ENCODE measurements at regions not wholly inside any gene's neighbourhood (a gene's known extent, or its start where the extent isn't known, plus 50 kb on each side); places are given as distances from the start of the nearest gene placed in this dataset.

DNA sequence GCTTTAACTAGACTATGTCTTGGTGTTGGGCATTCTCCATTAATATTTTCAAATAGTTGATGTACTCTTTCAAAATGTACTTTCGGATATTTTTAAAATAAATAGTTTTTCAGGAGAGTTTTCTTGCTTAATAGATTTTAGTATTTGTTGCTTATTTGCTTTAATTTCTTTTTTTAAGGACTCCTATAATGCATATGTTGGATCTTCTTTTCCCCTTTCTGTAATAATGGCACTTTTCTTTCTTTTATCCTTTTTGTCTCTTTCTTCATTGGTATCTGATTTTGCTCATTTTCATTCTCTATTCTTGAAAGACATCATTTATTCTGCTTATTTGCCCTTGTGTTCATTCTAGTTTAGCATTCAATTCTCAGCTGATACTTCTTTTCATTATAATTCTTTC lies 791.6 kb downstream of the GALR1 start:
- DNase-seq (no peak), ATAC-seq (no peak)
- no peak overlapping the region for H3K4me3 ChIP-seq
- H3K36me3 ChIP-seq: no peaks in the 10 kb centered on the region
- no peaks in the 10 kb centered on the region for H3K27me3 ChIP-seq
- H3K27ac ChIP-seq: no peak overlapping the region
- intact Hi-C loops (cut with DNase I): no loop called here
- peaks cover 0 to 37% of the 10 kb centered on the region in 2 donors for H3K9me3 ChIP-seq
- TF ChIP-seq, protein P1, sequence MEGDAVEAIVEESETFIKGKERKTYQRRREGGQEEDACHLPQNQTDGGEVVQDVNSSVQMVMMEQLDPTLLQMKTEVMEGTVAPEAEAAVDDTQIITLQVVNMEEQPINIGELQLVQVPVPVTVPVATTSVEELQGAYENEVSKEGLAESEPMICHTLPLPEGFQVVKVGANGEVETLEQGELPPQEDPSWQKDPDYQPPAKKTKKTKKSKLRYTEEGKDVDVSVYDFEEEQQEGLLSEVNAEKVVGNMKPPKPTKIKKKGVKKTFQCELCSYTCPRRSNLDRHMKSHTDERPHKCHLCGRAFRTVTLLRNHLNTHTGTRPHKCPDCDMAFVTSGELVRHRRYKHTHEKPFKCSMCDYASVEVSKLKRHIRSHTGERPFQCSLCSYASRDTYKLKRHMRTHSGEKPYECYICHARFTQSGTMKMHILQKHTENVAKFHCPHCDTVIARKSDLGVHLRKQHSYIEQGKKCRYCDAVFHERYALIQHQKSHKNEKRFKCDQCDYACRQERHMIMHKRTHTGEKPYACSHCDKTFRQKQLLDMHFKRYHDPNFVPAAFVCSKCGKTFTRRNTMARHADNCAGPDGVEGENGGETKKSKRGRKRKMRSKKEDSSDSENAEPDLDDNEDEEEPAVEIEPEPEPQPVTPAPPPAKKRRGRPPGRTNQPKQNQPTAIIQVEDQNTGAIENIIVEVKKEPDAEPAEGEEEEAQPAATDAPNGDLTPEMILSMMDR (IDR thresholded peaks at IDR 0.05): no peak
- no peaks in the 10 kb centered on the region for H3K4me1 ChIP-seq

DNA sequence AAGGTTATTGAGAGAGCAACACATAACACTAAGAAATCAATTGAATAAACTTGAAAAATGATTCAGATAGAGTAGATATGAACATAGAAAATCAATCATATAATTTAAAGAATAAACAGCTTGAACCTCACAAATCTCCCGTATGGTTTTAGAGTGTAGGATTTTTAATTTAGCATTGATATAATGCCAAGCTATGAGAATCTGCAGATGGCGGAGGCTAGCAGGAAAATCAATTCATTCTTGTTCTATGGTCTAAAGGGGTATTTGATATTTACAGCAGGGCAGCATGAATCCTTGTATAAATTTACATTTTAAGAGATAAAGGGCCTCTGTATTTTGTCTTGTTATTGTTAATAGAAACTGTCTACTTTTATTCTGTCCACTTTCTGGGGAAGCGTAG lies 797.0 kb downstream of the GALR1 start:
- Histone ChIP-seq H3K27me3 (no peaks in the 10 kb centered on the region), H3K4me1 (no peaks in the 10 kb centered on the region), H3K4me3 (no peak overlapping the region), H3K36me3 (no peaks in the 10 kb centered on the region), H3K27ac (no peak overlapping the region), H3K9me3 (peaks cover 0 to 14% of the 10 kb centered on the region in 2 donors)
- ATAC-seq (no peak), DNase-seq (no peak)
- TF ChIP-seq, protein P1 (IDR thresholded peaks at IDR 0.05): no peak
- intact Hi-C loops (cut with DNase I): no loop called here

DNA sequence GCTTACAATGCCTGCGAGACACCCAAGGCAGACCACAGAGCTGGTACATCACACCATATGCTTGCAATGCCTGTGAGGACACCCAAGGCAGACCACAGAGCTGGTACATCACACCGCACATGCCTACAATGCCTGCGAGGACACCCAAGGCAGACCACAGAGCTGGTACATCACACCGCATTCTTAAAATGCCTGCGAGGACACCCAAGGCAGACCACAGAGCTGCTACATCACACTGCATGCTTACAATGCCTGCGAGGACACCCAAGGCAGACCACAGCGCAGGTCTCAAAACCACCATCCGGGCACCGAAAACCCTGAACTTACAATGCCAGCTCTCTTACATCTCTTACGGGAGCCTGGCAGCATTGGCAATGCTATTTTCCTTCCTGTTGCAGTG lies 799.6 kb downstream of the GALR1 start:
- no peaks in the 10 kb centered on the region for H3K36me3 ChIP-seq
- no peak overlapping the region for H3K4me3 ChIP-seq
- ATAC-seq (no peak), DNase-seq (no peak)
- TF ChIP-seq, protein P1 (IDR thresholded peaks at IDR 0.05): no peak
- H3K27me3 ChIP-seq: peaks cover 0 to 16% of the 10 kb centered on the region in 2 donors
- intact Hi-C loops (cut with DNase I): no loop called here
- no peaks in the 10 kb centered on the region for H3K4me1 ChIP-seq
- H3K9me3 ChIP-seq: no peaks in the 10 kb centered on the region
- H3K27ac ChIP-seq: no peak overlapping the region

DNA sequence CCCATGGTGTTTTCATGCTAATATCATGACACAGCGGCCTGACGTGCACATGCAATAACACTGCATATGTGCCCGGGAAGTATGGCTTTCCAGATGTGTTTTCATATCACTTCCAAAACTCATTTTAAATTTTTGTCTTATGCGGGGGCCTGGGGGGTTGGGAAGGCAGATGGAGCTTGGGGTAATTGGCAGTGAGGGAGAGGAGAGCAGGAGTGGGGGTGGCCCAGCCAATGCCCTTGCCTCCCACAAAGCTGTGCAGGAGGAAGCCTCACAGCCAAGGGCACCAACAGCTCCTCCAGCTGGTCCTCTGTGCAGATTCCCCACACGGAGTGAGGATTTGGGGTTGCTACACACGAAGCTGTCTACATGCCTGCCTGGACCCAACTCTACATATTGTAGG lies 805.2 kb downstream of the GALR1 start:
- Histone ChIP-seq H3K4me1 (no peaks in the 10 kb centered on the region), H3K9me3 (no peaks in the 10 kb centered on the region), H3K4me3 (no peak overlapping the region), H3K36me3 (no peaks in the 10 kb centered on the region), H3K27me3 (peaks cover 0 to 16% of the 10 kb centered on the region in 2 donors), H3K27ac (no peak overlapping the region)
- TF ChIP-seq, protein P1 (IDR thresholded peaks at IDR 0.05): no peak
- no peak for ATAC-seq
- intact Hi-C loops (cut with DNase I): no loop called here
- DNase-seq: no peak

DNA sequence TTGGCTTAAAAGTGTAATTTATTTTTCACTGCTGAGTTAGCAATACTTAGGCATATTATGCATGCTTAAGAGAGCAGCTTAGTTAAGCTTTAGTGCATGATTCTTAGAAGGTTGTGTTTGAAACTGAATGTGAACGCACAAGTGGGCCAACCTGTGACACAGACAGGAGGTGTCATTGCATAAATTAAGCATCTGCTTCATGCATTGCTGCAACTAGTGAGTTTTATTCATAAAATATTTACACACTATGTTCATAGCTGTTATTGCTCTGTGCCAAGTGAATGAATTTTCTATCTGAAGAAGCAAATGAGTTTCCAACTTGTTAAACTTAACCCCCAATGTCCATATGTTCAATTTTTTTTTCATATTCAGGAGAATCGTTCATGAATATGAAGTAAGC lies 806.4 kb downstream of the GALR1 start:
- DNase-seq: no peak
- H3K27me3 ChIP-seq: peaks cover 0 to 16% of the 10 kb centered on the region in 2 donors
- no peaks in the 10 kb centered on the region for H3K36me3 ChIP-seq
- no peak for ATAC-seq
- H3K4me3 ChIP-seq: no peak overlapping the region
- TF ChIP-seq, protein P1 (IDR thresholded peaks at IDR 0.05): no peak
- no peaks in the 10 kb centered on the region for H3K4me1 ChIP-seq
- H3K27ac ChIP-seq: no peak overlapping the region
- H3K9me3 ChIP-seq: no peaks in the 10 kb centered on the region
- intact Hi-C loops (cut with DNase I): no loop called here

Measured in left lung (tissue), 4 donors.